SK-N-SH (cell line): ENCODE measurements at regions not wholly inside any gene's neighbourhood (a gene's known extent, or its start where the extent isn't known, plus 50 kb on each side); places are given as distances from the start of the nearest gene placed in this dataset.

Experiments
- CTCF ChIP-seq: fragments of 200-600 bp; sonication (generic); IDR thresholded peaks from 2 replicates; pipeline ENCODE4 v1.6.1; 2017; ENCODE audit warnings: antibody characterized with exemption, mild to moderate bottlenecking, moderate library complexity
- RAD21 ChIP-seq: IDR thresholded peaks from 2 replicates; pipeline ENCODE4 v1.6.1; 2012; ENCODE audit warnings: mild to moderate bottlenecking, low read length
- USF2 ChIP-seq: fragments of 150-350 bp; IDR thresholded peaks from 2 replicates; pipeline ENCODE4 v1.6.1; 2017; ENCODE audit warnings: antibody characterized with exemption, low read length, low read depth, borderline replicate concordance

GRCh38 chr1:4509206-4509605 lies 145.2 kb upstream of the AJAP1 start:
- TF ChIP-seq CTCF (no peak), USF2 (no peak), RAD21 (no peak)
